Central memory CD8-positive, alpha-beta T cell (primary cell): ENCODE measurements at regions not wholly inside any gene's neighbourhood (a gene's known extent, or its start where the extent isn't known, plus 50 kb on each side); places are given as distances from the start of the nearest gene placed in this dataset.

ENCODE experiments used
- ATAC-seq: fragments of 150-1000 bp; cut with Tn5 transposase; replicated peaks from 2 replicates; pipeline ENCODE4 v1.10.0; 2022; ENCODE audit warnings: mild to moderate bottlenecking, moderate FRiP score, moderate number of reproducible peaks; ENCODE audit not compliant: poor library complexity, severe bottlenecking; ENCODE audit errors: extremely low read depth
- DNase-seq, 2 donors: peaks; one replicate each; pipeline ENCODE4 v3.0.0; 2021; ENCODE audit warnings: low spot score in 2 of 2
- H3K27ac Mint-ChIP-seq: one replicate; pipeline ENCODE4 v1.8.0; 2022; ENCODE audit warnings: low read depth, mild to moderate bottlenecking, moderate library complexity, mixed read lengths
- H3K27me3 Mint-ChIP-seq: one replicate; pipeline ENCODE4 v1.8.0; 2022; ENCODE audit warnings: mixed read lengths
- H3K36me3 Mint-ChIP-seq: one replicate; pipeline ENCODE4 v1.8.0; 2022; ENCODE audit warnings: mild to moderate bottlenecking, moderate library complexity, mixed read lengths; ENCODE audit not compliant: insufficient read depth
- H3K4me1 Mint-ChIP-seq: one replicate; pipeline ENCODE4 v1.8.0; 2022; ENCODE audit warnings: mixed read lengths
- H3K4me3 Mint-ChIP-seq: one replicate; pipeline ENCODE4 v1.8.0; 2022; ENCODE audit warnings: mild to moderate bottlenecking, moderate library complexity, mixed read lengths
- H3K9me3 Mint-ChIP-seq: one replicate; pipeline ENCODE4 v1.8.0; 2022; ENCODE audit warnings: mixed read lengths

DNA sequence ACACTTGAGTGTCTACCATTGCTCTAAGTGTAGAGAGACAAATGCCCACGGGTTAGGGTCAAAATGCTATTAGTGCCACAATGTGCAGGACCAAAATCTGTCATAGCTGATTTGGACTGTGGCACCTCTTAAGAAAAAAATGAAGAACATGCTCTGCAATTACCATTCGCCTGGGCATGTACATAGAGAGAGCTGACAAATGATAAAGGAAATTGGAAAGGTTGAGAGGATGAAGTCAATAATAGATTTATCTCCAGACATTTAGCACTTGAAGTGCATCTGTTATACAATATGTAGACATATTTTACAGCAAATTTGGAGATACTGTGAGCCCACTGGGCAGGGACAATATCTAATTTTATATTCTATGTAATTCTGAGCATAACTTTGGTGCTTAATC lies 804.4 kb downstream of the SATB2 start:
- DNase-seq: no peak
- Mint-ChIP-seq H3K4me3 (no peak overlapping the region), H3K36me3 (no peaks in the 10 kb centered on the region), H3K27me3 (no peaks in the 10 kb centered on the region), H3K27ac (no peak overlapping the region), H3K9me3 (peaks cover 7% of the 10 kb centered on the region), H3K4me1 (no peaks in the 10 kb centered on the region)
- no peak for ATAC-seq

- H3K36me3 Mint-ChIP-seq: no peaks in the 10 kb centered on the region
- no peak overlapping the region for H3K27ac Mint-ChIP-seq
- no peak for ATAC-seq
- H3K9me3 Mint-ChIP-seq: peaks cover 7% of the 10 kb centered on the region
- no peaks in the 10 kb centered on the region for H3K4me1 Mint-ChIP-seq
- H3K27me3 Mint-ChIP-seq: no peaks in the 10 kb centered on the region
- H3K4me3 Mint-ChIP-seq: no peak overlapping the region
- no peak for DNase-seq
These were observed 805.3 kb downstream of the SATB2 start for GRCh38 chr2:198652461-198652860.

DNA sequence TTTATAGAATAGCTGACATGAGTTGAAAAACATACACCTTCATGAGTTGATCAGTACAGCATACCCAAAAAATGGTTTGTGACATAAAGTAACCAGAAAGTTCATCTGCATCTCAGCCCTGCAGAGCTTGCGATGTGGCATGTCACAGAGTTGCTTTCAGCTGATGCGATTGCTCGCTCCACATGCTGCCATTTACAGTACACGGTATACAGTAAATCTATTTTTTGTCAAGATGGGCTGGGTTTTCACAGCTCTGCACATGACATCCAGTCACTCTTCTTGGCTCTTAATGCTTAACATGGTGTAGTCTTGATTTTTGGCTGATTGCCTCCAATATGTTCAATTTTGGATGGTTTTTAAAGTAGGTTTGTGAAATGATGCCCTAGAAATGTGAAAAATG lies 811.9 kb downstream of the SATB2 start:
- Mint-ChIP-seq H3K36me3 (no peaks in the 10 kb centered on the region), H3K4me1 (no peaks in the 10 kb centered on the region), H3K27ac (no peak overlapping the region), H3K9me3 (no peaks in the 10 kb centered on the region), H3K27me3 (no peaks in the 10 kb centered on the region), H3K4me3 (no peak overlapping the region)
- DNase-seq: no peak
- no peak for ATAC-seq

DNA sequence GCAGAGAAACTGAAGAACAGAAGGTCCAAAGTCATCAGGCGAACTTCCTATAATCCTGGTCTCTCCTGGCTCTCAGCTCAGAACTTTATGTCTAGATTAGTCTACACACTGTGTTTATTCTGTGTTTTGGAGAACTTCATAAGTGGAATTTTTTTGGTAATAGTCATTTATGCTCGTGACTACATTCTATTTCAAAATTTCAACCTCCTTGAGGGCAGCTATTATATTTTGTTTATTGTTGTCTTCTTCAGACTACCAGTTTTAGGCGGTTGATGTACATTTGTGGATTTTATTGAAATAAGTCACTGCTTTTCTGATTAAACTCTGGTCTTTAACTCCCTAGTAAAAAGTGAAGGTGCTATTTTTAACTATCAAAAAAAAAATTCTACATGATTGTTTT lies 816.6 kb downstream of the SATB2 start:
- Mint-ChIP-seq H3K27me3 (no peaks in the 10 kb centered on the region), H3K4me3 (no peak overlapping the region), H3K27ac (no peak overlapping the region), H3K9me3 (no peaks in the 10 kb centered on the region), H3K36me3 (no peaks in the 10 kb centered on the region), H3K4me1 (no peaks in the 10 kb centered on the region)
- DNase-seq: no peak
- ATAC-seq: no peak

- Mint-ChIP-seq H3K4me1 (no peaks in the 10 kb centered on the region), H3K4me3 (no peak overlapping the region), H3K27me3 (no peaks in the 10 kb centered on the region), H3K36me3 (no peaks in the 10 kb centered on the region), H3K9me3 (no peaks in the 10 kb centered on the region), H3K27ac (no peak overlapping the region)
- ATAC-seq (no peak), DNase-seq (no peak)
These were observed 817.3 kb downstream of the SATB2 start for GRCh38 chr2:198640463-198640862.

- no peak overlapping the region for H3K4me3 Mint-ChIP-seq
- H3K27ac Mint-ChIP-seq: no peak overlapping the region
- no peak for ATAC-seq
- H3K36me3 Mint-ChIP-seq: no peaks in the 10 kb centered on the region
- H3K27me3 Mint-ChIP-seq: no peaks in the 10 kb centered on the region
- H3K4me1 Mint-ChIP-seq: no peaks in the 10 kb centered on the region
- no peak for DNase-seq
- H3K9me3 Mint-ChIP-seq: no peaks in the 10 kb centered on the region
These were observed 818.2 kb downstream of the SATB2 start for GRCh38 chr2:198639580-198639979.

- ATAC-seq: no peak
- Mint-ChIP-seq H3K4me3 (no peak overlapping the region), H3K4me1 (no peaks in the 10 kb centered on the region), H3K27me3 (no peaks in the 10 kb centered on the region), H3K9me3 (no peaks in the 10 kb centered on the region), H3K36me3 (no peaks in the 10 kb centered on the region), H3K27ac (no peak overlapping the region)
- DNase-seq: no peak
These were observed 819.2 kb downstream of the SATB2 start for GRCh38 chr2:198638577-198638976.

GRCh38 chr2:198630384-198630783 lies 826.0 kb downstream of the PLCL1 start:
- Mint-ChIP-seq H3K4me3 (no peak overlapping the region), H3K27me3 (no peaks in the 10 kb centered on the region), H3K36me3 (no peaks in the 10 kb centered on the region), H3K4me1 (no peaks in the 10 kb centered on the region), H3K9me3 (peaks cover 12% of the 10 kb centered on the region), H3K27ac (no peak overlapping the region)
- DNase-seq (no peak), ATAC-seq (no peak)

DNA sequence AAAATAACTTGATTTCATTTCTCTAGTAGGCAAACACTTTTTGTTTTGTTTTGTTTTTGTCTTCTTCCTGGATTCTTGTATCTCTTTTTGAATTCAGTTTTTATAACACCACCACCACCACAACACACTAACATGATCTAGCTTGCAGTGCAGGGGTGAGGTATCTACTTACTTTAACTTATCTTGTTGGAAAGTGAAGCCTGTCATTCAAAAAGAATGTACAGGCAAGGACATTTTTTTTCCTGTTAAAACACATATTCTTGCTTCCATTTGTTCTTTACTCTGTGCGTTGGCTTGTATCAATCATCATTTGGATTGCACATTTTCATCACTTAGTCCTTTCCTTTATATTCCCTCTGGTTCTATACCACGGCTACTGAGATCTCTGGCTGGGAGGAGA lies 824.2 kb downstream of the PLCL1 start:
- H3K27ac Mint-ChIP-seq: no peak overlapping the region
- no peak for ATAC-seq
- no peak overlapping the region for H3K4me3 Mint-ChIP-seq
- DNase-seq: no peak
- no peaks in the 10 kb centered on the region for H3K4me1 Mint-ChIP-seq
- H3K27me3 Mint-ChIP-seq: no peaks in the 10 kb centered on the region
- H3K9me3 Mint-ChIP-seq: peaks cover 12% of the 10 kb centered on the region
- no peaks in the 10 kb centered on the region for H3K36me3 Mint-ChIP-seq

- ATAC-seq (no peak), DNase-seq (no peak)
- H3K36me3 Mint-ChIP-seq: no peaks in the 10 kb centered on the region
- no peak overlapping the region for H3K27ac Mint-ChIP-seq
- H3K4me1 Mint-ChIP-seq: no peaks in the 10 kb centered on the region
- no peak overlapping the region for H3K4me3 Mint-ChIP-seq
- H3K9me3 Mint-ChIP-seq: no peaks in the 10 kb centered on the region
- H3K27me3 Mint-ChIP-seq: no peaks in the 10 kb centered on the region
These were observed 818.8 kb downstream of the PLCL1 start for GRCh38 chr2:198622986-198623730.

DNA sequence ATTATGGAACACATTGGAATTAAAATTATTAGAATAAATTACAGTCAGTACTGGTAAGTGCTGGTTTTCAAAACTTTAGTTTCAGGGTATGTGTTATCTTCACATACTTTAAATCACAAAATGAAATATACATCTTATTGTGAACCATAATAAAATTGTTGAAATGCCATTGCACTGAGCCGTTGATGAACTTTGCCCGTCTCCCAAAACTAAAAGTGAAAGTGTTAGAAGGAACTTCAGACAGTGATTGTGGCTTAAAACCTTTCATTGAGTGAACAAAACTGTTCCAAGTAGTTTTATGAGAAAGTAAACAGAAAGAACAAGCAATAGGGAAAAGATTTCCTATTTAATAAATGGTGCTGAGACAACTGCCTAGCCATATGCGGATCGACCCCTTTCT lies 811.6 kb downstream of the PLCL1 start:
- H3K9me3 Mint-ChIP-seq: peaks cover 20% of the 10 kb centered on the region
- no peak for DNase-seq

DNA sequence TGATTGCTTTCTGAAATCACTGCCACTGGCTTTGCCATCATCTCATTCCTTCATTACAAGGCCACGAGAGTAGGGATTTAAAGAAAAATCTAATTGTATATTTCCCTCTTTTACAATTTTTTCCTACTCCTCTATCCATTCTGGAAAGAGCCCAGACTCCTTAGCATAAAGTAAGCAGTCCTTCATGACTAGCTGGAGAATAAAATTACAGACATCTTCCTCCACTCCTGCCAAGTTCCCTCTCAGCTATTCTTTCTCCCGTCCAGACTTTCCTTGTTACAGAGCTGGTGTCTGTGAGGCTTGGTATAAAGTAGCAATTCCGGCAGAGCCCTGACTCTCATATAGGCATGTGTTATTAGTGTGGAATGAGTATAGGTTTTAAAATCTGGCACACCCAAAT lies 806.8 kb downstream of the PLCL1 start:
- Mint-ChIP-seq H3K4me1 (no peaks in the 10 kb centered on the region), H3K4me3 (no peak overlapping the region), H3K27ac (no peak overlapping the region), H3K27me3 (no peaks in the 10 kb centered on the region), H3K9me3 (peaks cover 16% of the 10 kb centered on the region), H3K36me3 (no peaks in the 10 kb centered on the region)
- ATAC-seq (no peak), DNase-seq (no peak)

More for the DNA sequence above, 811.6 kb downstream of the PLCL1 start:
- no peaks in the 10 kb centered on the region for H3K36me3 Mint-ChIP-seq
- no peak overlapping the region for H3K27ac Mint-ChIP-seq
- no peak overlapping the region for H3K4me3 Mint-ChIP-seq
- no peaks in the 10 kb centered on the region for H3K27me3 Mint-ChIP-seq
- no peaks in the 10 kb centered on the region for H3K4me1 Mint-ChIP-seq
- no peak for ATAC-seq

- H3K27ac Mint-ChIP-seq: no peak overlapping the region
- no peaks in the 10 kb centered on the region for H3K27me3 Mint-ChIP-seq
- H3K9me3 Mint-ChIP-seq: peaks cover 7% of the 10 kb centered on the region
- H3K4me1 Mint-ChIP-seq: no peaks in the 10 kb centered on the region
- ATAC-seq: no peak
- H3K36me3 Mint-ChIP-seq: no peaks in the 10 kb centered on the region
- H3K4me3 Mint-ChIP-seq: no peak overlapping the region
- no peak for DNase-seq
These were observed 800.2 kb downstream of the PLCL1 start for GRCh38 chr2:198604599-198604998.
